H1 (cell line): ENCODE measurements at regions not wholly inside any gene's neighbourhood (a gene's known extent, or its start where the extent isn't known, plus 50 kb on each side); places are given as distances from the start of the nearest gene placed in this dataset.

Experiments used
- RAD21 ChIP-seq, 2 experiments: IDR thresholded peaks in 1 of 2; conservative IDR thresholded peaks in 1 of 2; 2 replicates each; pipeline ENCODE4 v1.6.1; 2011; ENCODE audit warnings: low read depth in 2 of 2, low read length in 2 of 2, improper control_type of control experiment in 1 of 2, inconsistent platforms in 1 of 2, mild to moderate bottlenecking in 1 of 2, moderate library complexity in 1 of 2
- TAF1 ChIP-seq: IDR thresholded peaks from 2 replicates; pipeline ENCODE4 v1.6.1; 2011; ENCODE audit warnings: mild to moderate bottlenecking, low read depth, low read length
- USF2 ChIP-seq: IDR thresholded peaks from 2 replicates; pipeline ENCODE4 v1.6.1; 2011; ENCODE audit warnings: low read length, improper control_type of control experiment

- TF ChIP-seq USF2, result no peak
- no peak for TF ChIP-seq TAF1
- no peak for TF ChIP-seq RAD21 (IDR thresholded peaks at IDR 0.05 in 1 of 2, conservative IDR thresholded peaks at IDR 0.05 in 1 of 2; ENCODE audit: low read depth in 2 of 2, low read length in 2 of 2)
These were observed 1116.2 kb downstream of the FLRT2 start for GRCh38 chr14:86646125-86646524.
